ENCODE measurements at regions not wholly inside any gene's neighbourhood (a gene's known extent, or its start where the extent isn't known, plus 50 kb on each side); places are given as distances from the start of the nearest gene placed in this dataset.

- no peak for DNase-seq (ENCODE audit: low read depth)
- H3K4me3 ChIP-seq (ENCODE audit: low read depth, low read length) = no peak overlapping the region
- TF ChIP-seq POLR2A (IDR thresholded peaks at IDR 0.05; ENCODE audit: extremely low read depth, insufficient read length) (no peak), MYC (IDR thresholded peaks at IDR 0.05; ENCODE audit: low read depth, low read length) (no peak), CTCF (IDR thresholded peaks at IDR 0.05; ENCODE audit: low read depth, low read length) (no peak), MAX (IDR thresholded peaks at IDR 0.05; ENCODE audit: low read depth, low read length) (no peak)
Observed at GRCh38 chr4:117868201-117868600, 166.1 kb upstream of the NDST3 start.

GRCh38 chr4:117873779-117874178, 160.5 kb upstream of the NDST3 start:
- no peak for TF ChIP-seq CTCF (IDR thresholded peaks at IDR 0.05; ENCODE audit: low read depth, low read length)
- TF ChIP-seq MAX (IDR thresholded peaks at IDR 0.05; ENCODE audit: low read depth, low read length) = no peak
- TF ChIP-seq POLR2A (IDR thresholded peaks at IDR 0.05; ENCODE audit: extremely low read depth, insufficient read length) = no peak
- TF ChIP-seq MYC (IDR thresholded peaks at IDR 0.05; ENCODE audit: low read depth, low read length) = no peak
- H3K4me3 ChIP-seq (ENCODE audit: low read depth, low read length) = no peak overlapping the region
- DNase-seq (ENCODE audit: low read depth) = no peak

GRCh38 chr4:117874216-117874615, 160.1 kb upstream of the NDST3 start:
- H3K4me3 ChIP-seq (ENCODE audit: low read depth, low read length) = no peak overlapping the region
- no peak for DNase-seq (ENCODE audit: low read depth)
- TF ChIP-seq CTCF (IDR thresholded peaks at IDR 0.05; ENCODE audit: low read depth, low read length) = no peak
- TF ChIP-seq MYC (IDR thresholded peaks at IDR 0.05; ENCODE audit: low read depth, low read length) = no peak
- no peak for TF ChIP-seq MAX (IDR thresholded peaks at IDR 0.05; ENCODE audit: low read depth, low read length)
- TF ChIP-seq POLR2A (IDR thresholded peaks at IDR 0.05; ENCODE audit: extremely low read depth, insufficient read length) = no peak

- no peak overlapping the region for H3K4me3 ChIP-seq (ENCODE audit: low read depth, low read length)
- TF ChIP-seq POLR2A (IDR thresholded peaks at IDR 0.05; ENCODE audit: extremely low read depth, insufficient read length) (no peak), MYC (IDR thresholded peaks at IDR 0.05; ENCODE audit: low read depth, low read length) (no peak), MAX (IDR thresholded peaks at IDR 0.05; ENCODE audit: low read depth, low read length) (no peak), CTCF (IDR thresholded peaks at IDR 0.05; ENCODE audit: low read depth, low read length) (no peak)
- DNase-seq (ENCODE audit: low read depth) = no peak
Observed at GRCh38 chr4:117889978-117890377, 144.3 kb upstream of the NDST3 start.

GRCh38 chr4:117893207-117893606, 141.1 kb upstream of the NDST3 start:
- DNase-seq (ENCODE audit: low read depth) = no peak
- H3K4me3 ChIP-seq (ENCODE audit: low read depth, low read length) = no peak overlapping the region
- TF ChIP-seq POLR2A (IDR thresholded peaks at IDR 0.05; ENCODE audit: extremely low read depth, insufficient read length) (no peak), MAX (IDR thresholded peaks at IDR 0.05; ENCODE audit: low read depth, low read length) (no peak), CTCF (IDR thresholded peaks at IDR 0.05; ENCODE audit: low read depth, low read length) (no peak), MYC (IDR thresholded peaks at IDR 0.05; ENCODE audit: low read depth, low read length) (no peak)

GRCh38 chr4:117898496-117898895, 135.8 kb upstream of the NDST3 start:
- peak; percentile 23 for DNase-seq (ENCODE audit: low read depth)
- TF ChIP-seq CTCF (IDR thresholded peaks at IDR 0.05; ENCODE audit: low read depth, low read length) = no peak
- TF ChIP-seq POLR2A (IDR thresholded peaks at IDR 0.05; ENCODE audit: extremely low read depth, insufficient read length) = no peak
- TF ChIP-seq MAX (IDR thresholded peaks at IDR 0.05; ENCODE audit: low read depth, low read length) = no peak
- no peak for TF ChIP-seq MYC (IDR thresholded peaks at IDR 0.05; ENCODE audit: low read depth, low read length)
- no peak overlapping the region for H3K4me3 ChIP-seq (ENCODE audit: low read depth, low read length)

Measured in NB4 (cell line).